GM19023 (cell line): ENCODE measurements at regions not wholly inside any gene's neighbourhood (a gene's known extent, or its start where the extent isn't known, plus 50 kb on each side); places are given as distances from the start of the nearest gene placed in this dataset.

Source experiments
- ATAC-seq: cut with Tn5 transposase; IDR thresholded peaks from one replicate; pipeline ENCODE4 v1.9.1; 2021; ENCODE audit warnings: mild to moderate bottlenecking, moderate library complexity; ENCODE audit not compliant: unreplicated experiment

- no peak for ATAC-seq
Observed at GRCh38 chr11:87972133-87972532, 203.1 kb downstream of the RAB38 start.

GRCh38 chr11:87971354-87971753 lies 203.9 kb downstream of the RAB38 start:
- ATAC-seq, result no peak

GRCh38 chr11:87970762-87971161 lies 204.5 kb downstream of the RAB38 start:
- no peak for ATAC-seq

GRCh38 chr11:87967459-87967858 lies 207.8 kb downstream of the RAB38 start:
- no peak for ATAC-seq

- ATAC-seq, result no peak
Observed at GRCh38 chr11:87966694-87967093, 208.5 kb downstream of the RAB38 start.

GRCh38 chr11:87966216-87966615 lies 209.0 kb downstream of the RAB38 start:
- ATAC-seq, result no peak

- ATAC-seq, result no peak
Observed at GRCh38 chr11:87961606-87962005, 213.6 kb downstream of the RAB38 start.

GRCh38 chr11:87957961-87958360 lies 217.3 kb downstream of the RAB38 start:
- ATAC-seq, result no peak

- no peak for ATAC-seq
Observed at GRCh38 chr11:87954476-87954875, 220.8 kb downstream of the RAB38 start.

- ATAC-seq, result no peak
Observed at GRCh38 chr11:87942786-87943185, 232.5 kb downstream of the RAB38 start.

GRCh38 chr11:87934182-87934581 lies 241.1 kb downstream of the RAB38 start:
- no peak for ATAC-seq

GRCh38 chr11:87926250-87926970 lies 248.8 kb downstream of the RAB38 start:
- ATAC-seq, result no peak

GRCh38 chr11:87924125-87924524 lies 251.1 kb downstream of the RAB38 start:
- ATAC-seq, result no peak

GRCh38 chr11:87917111-87917510 lies 258.1 kb downstream of the RAB38 start:
- ATAC-seq, result no peak

- ATAC-seq, result no peak
Observed at GRCh38 chr11:87909178-87909577, 266.1 kb downstream of the RAB38 start.

- no peak for ATAC-seq
Observed at GRCh38 chr11:87908086-87908485, 267.2 kb downstream of the RAB38 start.

- no peak for ATAC-seq
Observed at GRCh38 chr11:87903345-87903744, 271.9 kb downstream of the RAB38 start.

- ATAC-seq, result no peak
Observed at GRCh38 chr11:87901341-87901740, 273.9 kb downstream of the RAB38 start.

- ATAC-seq, result no peak
Observed at GRCh38 chr11:87897921-87898320, 277.3 kb downstream of the RAB38 start.

- ATAC-seq, result no peak
Observed at GRCh38 chr11:87897071-87897470, 278.2 kb downstream of the RAB38 start.

GRCh38 chr11:87894961-87895360 lies 280.3 kb downstream of the RAB38 start:
- no peak for ATAC-seq

GRCh38 chr11:87892291-87892690 lies 283.0 kb downstream of the RAB38 start:
- ATAC-seq, result no peak

GRCh38 chr11:87889126-87889525 lies 286.1 kb downstream of the RAB38 start:
- no peak for ATAC-seq
